Natural killer cell treated with Interleukin-12 subunit alpha and Interleukin-12 subunit beta and Interleukin-15 and Interleukin-18, amount 100 ng/mL, for 72 hours (primary cell): ENCODE measurements at regions not wholly inside any gene's neighbourhood (a gene's known extent, or its start where the extent isn't known, plus 50 kb on each side); places are given as distances from the start of the nearest gene placed in this dataset.
A peak's percentile ranks its signal among the peaks of the same experiment; 100 is the strongest.

Experiments used
- ATAC-seq, 2 donors: fragments of 150-1000 bp; cut with Tn5 transposase in 1 of 2; sonication (Bioruptor Pico), chemical (Tn5 transposase) in 1 of 2; 2 replicates each; pipeline ENCODE4 v1.10.0; 2021
- DNase-seq: peaks from one replicate; pipeline ENCODE4 v3.0.0; 2022; ENCODE audit warnings: low spot score
- H3K27ac Mint-ChIP-seq, 2 donors: 1 replicate in 1 of 2; 2 replicates in 1 of 2; pipeline ENCODE4 v1.8.0; 2022; ENCODE audit warnings: mixed read lengths in 2 of 2, mild to moderate bottlenecking in 1 of 2, moderate library complexity in 1 of 2
- H3K27me3 Mint-ChIP-seq, 2 donors: 1 replicate in 1 of 2; 2 replicates in 1 of 2; pipeline ENCODE4 v1.8.0; 2022; ENCODE audit warnings: mixed read lengths in 2 of 2
- H3K36me3 Mint-ChIP-seq: one replicate; pipeline ENCODE4 v1.8.0; 2022; ENCODE audit warnings: mixed read lengths
- H3K4me1 Mint-ChIP-seq, 2 donors: 1 replicate in 1 of 2; 2 replicates in 1 of 2; pipeline ENCODE4 v1.8.0; 2022; ENCODE audit warnings: low read depth in 2 of 2, mixed read lengths in 2 of 2, mild to moderate bottlenecking in 1 of 2
- H3K4me3 Mint-ChIP-seq: one replicate; pipeline ENCODE4 v1.8.0; 2022; ENCODE audit warnings: mixed read lengths
- H3K9me3 Mint-ChIP-seq: 2 replicates; pipeline ENCODE4 v1.8.0; 2022; ENCODE audit warnings: mixed read lengths

DNA sequence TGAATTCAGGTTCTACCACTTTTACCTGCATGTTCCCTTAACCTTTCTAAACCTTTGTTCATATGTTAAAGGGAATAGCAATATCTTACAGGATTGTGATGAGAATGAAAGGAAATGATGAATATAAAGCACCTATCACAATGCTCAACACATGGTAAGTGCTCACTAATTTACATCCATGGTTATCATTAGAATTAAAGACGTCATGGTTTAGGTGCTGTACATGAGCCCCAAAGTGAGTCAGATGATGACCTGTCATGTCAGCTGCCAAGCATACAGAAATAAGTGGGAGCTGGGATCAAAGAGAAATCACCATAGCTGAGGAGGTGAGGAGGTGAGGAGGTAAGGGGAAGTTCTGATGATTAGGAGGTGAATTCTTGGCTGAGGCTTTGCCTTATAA lies 135.9 kb upstream of the ATP2B1 start:
- no peak for ATAC-seq
- H3K27me3 Mint-ChIP-seq = peaks cover 0 to 10% of the 10 kb centered on the region in 2 donors

DNA sequence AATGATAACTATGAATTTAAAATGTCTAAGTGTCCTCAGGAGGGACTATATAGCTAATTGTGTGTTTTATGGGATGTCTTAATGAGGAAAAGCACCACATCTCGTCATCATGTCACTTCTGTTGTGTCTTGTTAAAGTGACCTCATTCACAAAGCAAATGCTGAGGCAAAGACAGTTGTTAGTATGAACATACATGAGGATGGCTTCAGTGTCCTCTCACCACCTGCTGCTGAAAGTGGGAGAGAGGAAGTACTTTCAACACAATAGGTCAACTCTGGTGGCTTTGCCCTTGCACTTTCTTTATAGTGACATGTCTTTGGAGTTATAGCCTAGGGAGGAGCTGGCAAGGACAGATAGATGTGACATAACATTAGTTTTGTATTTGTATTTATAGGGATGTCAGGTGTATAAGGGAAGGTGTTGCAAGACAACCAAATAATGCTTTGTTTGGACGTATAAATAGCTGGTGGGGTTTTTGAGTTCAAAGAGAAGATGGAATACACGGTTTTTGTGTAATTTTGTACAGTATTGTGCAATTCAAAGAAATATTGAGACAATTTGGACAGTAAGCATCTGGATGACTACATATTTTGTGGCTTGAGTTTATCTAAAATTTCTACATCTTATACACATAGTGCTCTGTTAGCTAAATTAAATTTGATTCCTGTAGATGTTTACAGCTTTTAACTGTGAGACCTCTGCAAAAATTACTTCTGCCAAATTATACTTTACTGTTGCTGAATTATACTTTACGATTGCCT lies 131.7 kb upstream of the ATP2B1 start:
- H3K27ac Mint-ChIP-seq = no peak overlapping the region
- DNase-seq = no peak
- no peak for ATAC-seq
- peaks cover 3% of the 10 kb centered on the region for H3K9me3 Mint-ChIP-seq
- peaks cover 8 to 10% of the 10 kb centered on the region in 2 donors for H3K4me1 Mint-ChIP-seq
- no peak overlapping the region for H3K4me3 Mint-ChIP-seq
- no peaks in the 10 kb centered on the region for H3K36me3 Mint-ChIP-seq
- H3K27me3 Mint-ChIP-seq = peaks cover 0 to 8% of the 10 kb centered on the region in 2 donors

More for the DNA sequence above, 135.9 kb upstream of the ATP2B1 start:
- Mint-ChIP-seq H3K36me3 (no peaks in the 10 kb centered on the region), H3K4me3 (no peak overlapping the region), H3K9me3 (peaks cover 3% of the 10 kb centered on the region), H3K27ac (no peak overlapping the region), H3K4me1 (peaks cover 4 to 8% of the 10 kb centered on the region in 2 donors)
- no peak for DNase-seq

- Mint-ChIP-seq H3K9me3 (peaks cover 3% of the 10 kb centered on the region), H3K27ac (no peak overlapping the region), H3K36me3 (no peaks in the 10 kb centered on the region), H3K4me1 (peaks cover 8 to 10% of the 10 kb centered on the region in 2 donors), H3K27me3 (peaks cover 0 to 6% of the 10 kb centered on the region in 2 donors), H3K4me3 (no peak overlapping the region)
- no peak for ATAC-seq
- no peak for DNase-seq
Measured at GRCh38 chr12:89839444-89839843, 130.8 kb upstream of the ATP2B1 start.

- DNase-seq = no peak
- no peak for ATAC-seq
- peaks cover 3% of the 10 kb centered on the region for H3K9me3 Mint-ChIP-seq
- H3K4me3 Mint-ChIP-seq = no peak overlapping the region
- H3K27me3 Mint-ChIP-seq = peaks cover 0 to 5% of the 10 kb centered on the region in 2 donors
- H3K4me1 Mint-ChIP-seq = peaks cover 8 to 10% of the 10 kb centered on the region in 2 donors
- H3K27ac Mint-ChIP-seq = no peak overlapping the region
- no peaks in the 10 kb centered on the region for H3K36me3 Mint-ChIP-seq
Measured at GRCh38 chr12:89838833-89839232, 130.2 kb upstream of the ATP2B1 start.

- Mint-ChIP-seq H3K36me3 (no peaks in the 10 kb centered on the region), H3K27me3 (peaks cover 0 to 5% of the 10 kb centered on the region in 2 donors), H3K4me3 (no peak overlapping the region), H3K27ac (no peak overlapping the region), H3K4me1 (peaks cover 8 to 10% of the 10 kb centered on the region in 2 donors), H3K9me3 (peaks cover 3% of the 10 kb centered on the region)
- ATAC-seq = no peak
- no peak for DNase-seq
Measured at GRCh38 chr12:89836026-89836425, 127.4 kb upstream of the ATP2B1 start.

- Mint-ChIP-seq H3K4me1 (peaks cover 4 to 5% of the 10 kb centered on the region in 2 donors), H3K4me3 (no peak overlapping the region), H3K27me3 (peaks cover 2 to 3% of the 10 kb centered on the region in 2 donors), H3K9me3 (no peaks in the 10 kb centered on the region), H3K27ac (no peak overlapping the region), H3K36me3 (no peaks in the 10 kb centered on the region)
- DNase-seq (no peak), ATAC-seq (no peak)
Measured at GRCh38 chr12:89834676-89835075, 126.0 kb upstream of the ATP2B1 start.

DNA sequence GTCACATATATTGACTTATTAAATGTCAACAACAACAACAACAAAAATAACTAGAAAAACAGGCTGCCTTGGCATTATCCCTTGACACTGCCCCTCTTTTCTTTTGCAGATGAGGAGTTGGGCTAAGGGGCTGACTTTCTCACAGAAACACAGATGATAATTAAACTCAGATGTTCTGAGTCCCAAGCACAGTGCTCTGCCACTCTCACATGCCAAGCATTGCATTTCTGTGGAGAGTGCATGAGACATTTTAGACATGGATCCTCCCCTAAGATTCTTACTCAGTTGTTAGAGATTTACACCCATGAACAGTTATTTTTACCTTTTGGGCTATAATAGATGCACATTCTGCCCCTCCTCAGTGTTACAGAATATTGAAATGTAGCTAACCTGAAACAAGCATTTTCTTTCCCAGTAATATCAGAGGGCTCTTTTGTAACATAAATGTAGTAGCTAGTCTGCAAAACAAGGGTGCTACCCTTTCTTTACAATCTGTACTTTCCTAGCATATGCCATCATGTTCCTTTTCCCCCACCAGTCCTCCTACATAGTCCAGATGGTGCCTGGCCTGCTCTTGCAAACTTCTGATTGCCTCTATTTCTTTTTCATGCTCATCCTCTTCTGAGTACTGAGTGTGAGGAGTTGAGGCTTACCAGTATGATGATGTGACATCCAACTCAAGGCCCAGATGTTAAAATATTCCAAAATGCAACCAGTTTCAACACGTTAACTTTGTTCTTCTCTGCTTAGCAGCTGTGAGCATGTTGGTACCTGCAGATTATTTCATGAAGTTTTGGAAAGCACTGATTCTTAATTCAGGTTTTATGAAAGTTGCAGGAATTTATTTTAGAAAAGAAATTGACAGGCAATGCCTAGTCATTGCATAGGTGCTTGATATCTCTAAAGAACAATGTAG lies 125.0 kb upstream of the ATP2B1 start:
- H3K27ac Mint-ChIP-seq = no peak overlapping the region
- ATAC-seq = no peak
- H3K4me3 Mint-ChIP-seq = no peak overlapping the region
- no peak for DNase-seq
- peaks cover 3 to 4% of the 10 kb centered on the region in 2 donors for H3K4me1 Mint-ChIP-seq
- H3K36me3 Mint-ChIP-seq = no peaks in the 10 kb centered on the region
- peaks cover 0 to 10% of the 10 kb centered on the region in 2 donors for H3K27me3 Mint-ChIP-seq
- no peaks in the 10 kb centered on the region for H3K9me3 Mint-ChIP-seq

DNA sequence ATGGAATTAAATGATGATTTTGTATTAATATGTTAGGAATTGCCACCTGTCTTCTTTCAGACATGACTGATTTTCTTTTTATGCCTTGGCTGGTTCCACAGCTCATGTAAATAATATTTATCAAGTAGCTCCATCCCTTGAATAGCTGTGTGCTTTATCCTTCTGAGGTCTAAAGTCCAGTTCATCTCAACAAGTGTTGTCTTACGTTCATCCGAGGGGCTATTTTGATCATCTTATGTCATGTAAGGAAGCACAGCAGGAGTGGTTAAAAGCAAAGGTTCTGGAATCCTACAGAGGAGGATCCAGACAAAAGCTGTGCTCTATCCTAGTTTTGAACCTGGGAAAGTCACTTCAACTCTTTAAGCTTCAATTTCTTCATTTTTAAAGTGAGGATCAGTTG lies 123.7 kb upstream of the ATP2B1 start:
- ATAC-seq (no peak), DNase-seq (no peak)
- no peaks in the 10 kb centered on the region for H3K36me3 Mint-ChIP-seq
- H3K9me3 Mint-ChIP-seq = no peaks in the 10 kb centered on the region
- peaks cover 0 to 10% of the 10 kb centered on the region in 2 donors for H3K27me3 Mint-ChIP-seq
- H3K4me1 Mint-ChIP-seq = peaks cover 3 to 4% of the 10 kb centered on the region in 2 donors
- H3K4me3 Mint-ChIP-seq = no peak overlapping the region
- no peak overlapping the region for H3K27ac Mint-ChIP-seq

DNA sequence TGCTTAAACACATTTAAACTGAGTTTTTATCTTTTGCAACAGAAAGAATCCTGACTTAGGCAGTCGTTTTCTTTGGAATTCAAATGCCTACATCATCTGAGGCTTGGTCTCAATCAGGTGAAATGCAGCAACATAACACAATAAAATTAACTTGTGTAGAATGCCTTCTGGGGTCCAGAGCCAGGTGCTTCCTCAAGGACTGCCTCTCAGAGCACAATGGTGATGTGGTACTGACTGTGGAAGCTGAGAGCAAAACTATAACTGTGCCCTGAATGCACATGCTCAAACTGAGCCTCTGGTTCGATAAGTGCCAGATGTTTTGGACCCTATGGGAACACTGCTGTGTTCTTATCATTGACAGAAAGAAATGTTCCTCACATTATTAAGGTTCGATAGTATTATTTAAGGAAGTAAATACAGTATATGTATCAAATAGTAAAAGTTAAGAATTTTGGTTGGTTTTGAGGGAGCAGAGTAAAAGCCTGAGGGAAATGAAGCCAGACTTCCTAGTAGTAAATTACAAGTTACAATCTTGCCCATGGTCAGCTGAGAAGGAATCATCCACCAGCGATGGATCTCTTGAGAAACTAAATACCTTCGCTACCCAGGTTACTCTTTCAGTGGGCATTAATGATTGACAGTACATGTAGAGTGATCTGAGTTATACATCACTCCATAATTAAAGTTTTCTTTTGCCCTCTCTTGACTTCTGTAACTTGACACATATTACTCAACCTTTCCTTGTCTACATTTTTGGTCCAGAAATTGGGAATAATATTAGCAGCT lies 122.9 kb upstream of the ATP2B1 start:
- H3K27ac Mint-ChIP-seq = no peak overlapping the region

GRCh38 chr12:89829434-89829975 lies 120.9 kb upstream of the ATP2B1 start:
- H3K9me3 Mint-ChIP-seq = no peaks in the 10 kb centered on the region
- no peak overlapping the region for H3K4me3 Mint-ChIP-seq
- peaks cover 9 to 10% of the 10 kb centered on the region in 2 donors for H3K4me1 Mint-ChIP-seq
- DNase-seq (no peak), ATAC-seq (no peak)
- H3K36me3 Mint-ChIP-seq = no peaks in the 10 kb centered on the region
- peaks cover 0 to 10% of the 10 kb centered on the region in 2 donors for H3K27me3 Mint-ChIP-seq
- no peak overlapping the region for H3K27ac Mint-ChIP-seq

More for the DNA sequence above, 122.9 kb upstream of the ATP2B1 start:
- no peak overlapping the region for H3K4me3 Mint-ChIP-seq
- H3K9me3 Mint-ChIP-seq = no peaks in the 10 kb centered on the region
- H3K36me3 Mint-ChIP-seq = no peaks in the 10 kb centered on the region
- H3K4me1 Mint-ChIP-seq = peaks cover 4% of the 10 kb centered on the region in 2 donors
- peaks cover 0 to 10% of the 10 kb centered on the region in 2 donors for H3K27me3 Mint-ChIP-seq
- DNase-seq (no peak), ATAC-seq (no peak)

- Mint-ChIP-seq H3K4me1 (peaks cover 9 to 10% of the 10 kb centered on the region in 2 donors), H3K4me3 (no peak overlapping the region), H3K27me3 (peaks cover 0 to 10% of the 10 kb centered on the region in 2 donors), H3K9me3 (no peaks in the 10 kb centered on the region), H3K27ac (no peak overlapping the region), H3K36me3 (no peaks in the 10 kb centered on the region)
- DNase-seq (no peak), ATAC-seq (no peak)
Measured at GRCh38 chr12:89828575-89828974, 119.9 kb upstream of the ATP2B1 start.

DNA sequence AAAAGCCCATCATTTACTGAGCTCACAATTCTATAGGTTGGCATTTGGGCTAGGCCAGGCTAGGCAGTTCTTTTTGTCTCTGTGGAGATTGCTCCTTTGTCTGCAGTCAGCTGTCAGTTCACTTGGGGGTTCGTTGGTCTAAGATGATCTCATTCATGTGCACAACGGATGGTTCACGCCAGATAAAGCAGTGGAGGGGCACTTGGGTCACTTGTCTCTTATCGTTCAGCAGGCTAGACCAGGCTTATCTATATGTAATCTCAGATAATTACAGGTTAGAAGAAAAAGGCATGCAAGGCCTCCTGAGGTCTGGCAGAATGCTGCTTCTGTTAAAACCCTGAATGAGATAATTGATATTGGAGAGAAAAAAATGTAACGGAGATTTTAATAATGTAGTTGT lies 119.0 kb upstream of the ATP2B1 start:
- H3K4me3 Mint-ChIP-seq = no peak overlapping the region
- no peaks in the 10 kb centered on the region for H3K36me3 Mint-ChIP-seq
- peaks cover 9 to 10% of the 10 kb centered on the region in 2 donors for H3K4me1 Mint-ChIP-seq
- H3K9me3 Mint-ChIP-seq = no peaks in the 10 kb centered on the region
- DNase-seq = no peak
- H3K27me3 Mint-ChIP-seq = peaks cover 0 to 10% of the 10 kb centered on the region in 2 donors
- H3K27ac Mint-ChIP-seq = no peak overlapping the region
- no peak for ATAC-seq

DNA sequence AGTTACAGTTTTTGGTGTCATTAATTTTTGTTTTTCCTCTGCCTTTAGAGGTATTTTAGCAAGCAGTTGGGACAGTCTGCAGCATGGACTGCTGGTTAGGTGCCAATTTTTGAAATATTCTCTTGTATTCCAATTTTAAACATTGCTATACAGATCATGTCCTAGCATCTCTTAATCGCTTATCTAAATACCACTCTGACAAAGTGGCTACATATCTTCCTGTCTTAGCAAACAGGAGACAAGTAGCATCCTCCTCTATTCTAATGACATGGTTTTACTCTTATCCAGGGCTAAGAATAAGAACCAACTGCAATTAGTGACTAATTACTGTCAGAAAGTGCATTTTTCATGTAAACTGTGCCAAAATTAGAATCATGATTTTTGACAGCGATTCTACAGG lies 117.8 kb upstream of the ATP2B1 start:
- H3K27ac Mint-ChIP-seq = peak overlapping the region in 1 of 2 donors; percentile 20
- DNase-seq (no peak), ATAC-seq (no peak)
- H3K36me3 Mint-ChIP-seq = no peaks in the 10 kb centered on the region
- H3K4me3 Mint-ChIP-seq = no peak overlapping the region
- H3K4me1 Mint-ChIP-seq = peaks cover 9 to 13% of the 10 kb centered on the region in 2 donors
- H3K27me3 Mint-ChIP-seq = peaks cover 0 to 10% of the 10 kb centered on the region in 2 donors
- H3K9me3 Mint-ChIP-seq = no peaks in the 10 kb centered on the region
